WTC11 (cell line): ENCODE measurements at regions not wholly inside any gene's neighbourhood (a gene's known extent, or its start where the extent isn't known, plus 50 kb on each side); places are given as distances from the start of the nearest gene placed in this dataset.

ENCODE experiments used
- ATAC-seq: fragments of 200-7000 bp; cut with Tn5 transposase; 2 replicates; pipeline ENCODE4 v1.10.0; 2021; ENCODE audit warnings: mild to moderate bottlenecking, moderate library complexity
- CTCF ChIA-PET: fragments of 300-600 bp; sonication (Branson Sonifier 250); formaldehyde crosslinking; loops from one replicate; lab custom pipeline; 2021; ENCODE audit warnings: antibody characterized with exemption; lab: Charles Lee
- POLR2A ChIA-PET: fragments of 350-600 bp; sonication (Branson Sonifier 250); formaldehyde crosslinking; loops from one replicate; lab custom pipeline; 2021; ENCODE audit warnings: antibody characterized with exemption; lab: Charles Lee
- DNase-seq: peaks from one replicate; pipeline ENCODE4 v3.0.0; 2021; ENCODE audit warnings: low spot score
- H3K27ac Mint-ChIP-seq: 2 replicates; pipeline ENCODE4 v1.8.0; 2021; ENCODE audit warnings: mixed read lengths
- H3K27me3 Mint-ChIP-seq: 2 replicates; pipeline ENCODE4 v1.8.0; 2021; ENCODE audit warnings: low read depth, mild to moderate bottlenecking, moderate library complexity, mixed read lengths
- H3K36me3 Mint-ChIP-seq: 2 replicates; pipeline ENCODE4 v1.8.0; 2021; ENCODE audit warnings: mixed read lengths
- H3K4me1 Mint-ChIP-seq: 2 replicates; pipeline ENCODE4 v1.8.0; 2022; ENCODE audit warnings: mixed read lengths
- H3K4me3 Mint-ChIP-seq: 2 replicates; pipeline ENCODE4 v1.8.0; 2021; ENCODE audit warnings: mild to moderate bottlenecking, moderate library complexity, mixed read lengths
- H3K9me3 Mint-ChIP-seq: 2 replicates; pipeline ENCODE4 v1.8.0; 2021; ENCODE audit warnings: mixed read lengths
- ATF1 ChIP-seq: sonication (generic); formaldehyde crosslinking; IDR thresholded peaks from 2 replicates; pipeline ENCODE4 v1.8.1; 2023; ENCODE audit warnings: mild to moderate bottlenecking, moderate library complexity, missing genetic modification reagents
- ETV6 ChIP-seq: sonication (generic); formaldehyde crosslinking; IDR thresholded peaks from 2 replicates; pipeline ENCODE4 v1.8.1; 2022; ENCODE audit warnings: mild to moderate bottlenecking, missing genetic modification reagents
- FOXP1 ChIP-seq: sonication (generic); formaldehyde crosslinking; IDR thresholded peaks from 2 replicates; pipeline ENCODE4 v1.8.0; 2022; ENCODE audit warnings: missing genetic modification reagents, mild to moderate bottlenecking, moderate library complexity, borderline replicate concordance
- GABPB1 ChIP-seq: sonication (generic); formaldehyde crosslinking; IDR thresholded peaks from 2 replicates; pipeline ENCODE4 v1.8.1; 2023; ENCODE audit warnings: mild to moderate bottlenecking, missing genetic modification reagents
- MYBL2 ChIP-seq: sonication (generic); formaldehyde crosslinking; IDR thresholded peaks from 2 replicates; pipeline ENCODE4 v1.8.1; 2023; ENCODE audit warnings: mild to moderate bottlenecking, moderate library complexity, missing genetic modification reagents
- NFYB ChIP-seq: sonication (generic); formaldehyde crosslinking; conservative IDR thresholded peaks from 2 replicates; pipeline ENCODE4 v1.8.0; 2022; ENCODE audit warnings: low read depth, missing genetic modification reagents
- NR1H2 ChIP-seq: sonication (generic); formaldehyde crosslinking; IDR thresholded peaks from 2 replicates; pipeline ENCODE4 v1.9.0; 2021; ENCODE audit warnings: mild to moderate bottlenecking, moderate library complexity, missing genetic modification reagents
- NR3C1 ChIP-seq: sonication (generic); formaldehyde crosslinking; conservative IDR thresholded peaks from 2 replicates; pipeline ENCODE4 v1.8.1; 2023; ENCODE audit warnings: low read depth, mild to moderate bottlenecking, missing genetic modification reagents
- OVOL2 ChIP-seq: fragments of 250-450 bp; sonication (Bioruptor Pico); IDR thresholded peaks from 2 replicates; pipeline ENCODE4 v1.9.0; 2021; ENCODE audit warnings: mild to moderate bottlenecking, borderline replicate concordance
- TCF7 ChIP-seq: sonication (generic); formaldehyde crosslinking; IDR thresholded peaks from 2 replicates; pipeline ENCODE4 v1.8.0; 2022; ENCODE audit warnings: mild to moderate bottlenecking, low read depth, missing genetic modification reagents, moderate library complexity
- ZNF232 ChIP-seq: sonication (generic); formaldehyde crosslinking; IDR thresholded peaks from 2 replicates; pipeline ENCODE4 v1.8.0; 2022; ENCODE audit warnings: mild to moderate bottlenecking, missing genetic modification reagents
- ZNF396 ChIP-seq: fragments of 250-450 bp; sonication (Bioruptor Pico); IDR thresholded peaks from 2 replicates; pipeline ENCODE4 v1.8.0; 2021; ENCODE audit warnings: mild to moderate bottlenecking, moderate library complexity, borderline replicate concordance
- TF ChIP-seq, protein P1 (sequence below): sonication (generic); formaldehyde crosslinking; IDR thresholded peaks from 2 replicates; pipeline ENCODE4 v1.8.1; 2023; ENCODE audit warnings: mild to moderate bottlenecking, missing genetic modification reagents, moderate library complexity
- TF ChIP-seq, protein P2 (sequence below): fragments of 250-450 bp; sonication (Bioruptor Pico); IDR thresholded peaks from 2 replicates; pipeline ENCODE4 v1.9.0; 2021; ENCODE audit warnings: mild to moderate bottlenecking, borderline replicate concordance
- TF ChIP-seq, protein P3 (sequence below): sonication (generic); formaldehyde crosslinking; IDR thresholded peaks from 2 replicates; pipeline ENCODE4 v1.8.1; 2023; ENCODE audit warnings: mild to moderate bottlenecking, missing genetic modification reagents
- TF ChIP-seq, protein P4 (sequence below): sonication (generic); formaldehyde crosslinking; IDR thresholded peaks from 2 replicates; pipeline ENCODE4 v1.8.0; 2022; ENCODE audit warnings: mild to moderate bottlenecking, missing genetic modification reagents
- TF ChIP-seq, protein P5 (sequence below): sonication (generic); formaldehyde crosslinking; IDR thresholded peaks from 2 replicates; pipeline ENCODE4 v1.8.1; 2022; ENCODE audit warnings: mild to moderate bottlenecking, missing genetic modification reagents, moderate library complexity, borderline replicate concordance
- TF ChIP-seq, protein P6 (sequence below): sonication (generic); formaldehyde crosslinking; IDR thresholded peaks from 2 replicates; pipeline ENCODE4 v1.8.1; 2023; ENCODE audit warnings: mild to moderate bottlenecking, missing genetic modification reagents, borderline replicate concordance
- TF ChIP-seq, protein P7 (sequence below): fragments of 250-450 bp; sonication (Bioruptor Pico); IDR thresholded peaks from 2 replicates; pipeline ENCODE4 v1.9.0; 2021; ENCODE audit warnings: moderate library complexity, mild to moderate bottlenecking, inconsistent platforms, borderline replicate concordance
- TF ChIP-seq, protein P8 (sequence below): fragments of 250-450 bp; sonication (Bioruptor Pico); IDR thresholded peaks from 2 replicates; pipeline ENCODE4 v1.8.0; 2021; ENCODE audit warnings: mild to moderate bottlenecking

DNA sequence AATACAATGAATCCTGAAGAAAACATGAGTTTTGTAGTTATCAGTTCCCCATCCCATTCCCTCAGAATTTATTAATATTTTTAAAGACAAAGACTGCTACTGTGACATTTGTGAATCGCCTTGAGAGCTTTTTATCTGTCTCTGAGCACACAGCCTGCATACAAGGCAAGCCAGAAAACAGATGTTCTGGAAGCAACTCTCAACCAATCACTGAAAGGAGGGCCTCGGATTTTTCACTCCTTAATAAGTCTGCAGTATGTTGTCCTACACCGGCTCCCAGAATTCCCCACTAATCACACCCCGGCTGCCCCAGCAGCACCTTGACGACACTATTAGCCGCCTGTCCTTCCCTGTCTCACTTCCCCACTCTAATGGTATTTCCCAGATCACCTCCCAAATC lies 138.5 kb downstream of the ZNF621 start:
- H3K27ac Mint-ChIP-seq = no peak overlapping the region
- CTCF ChIA-PET = no interaction called here
- peaks cover 7% of the 10 kb centered on the region for H3K9me3 Mint-ChIP-seq
- DNase-seq (no peak), ATAC-seq (no peak)
- H3K36me3 Mint-ChIP-seq = no peaks in the 10 kb centered on the region
- 0 out of 2 replicates have a peak, but pooled peaks cover 2% of the 10 kb centered on the region for H3K4me1 Mint-ChIP-seq
- TF ChIP-seq, protein P1, sequence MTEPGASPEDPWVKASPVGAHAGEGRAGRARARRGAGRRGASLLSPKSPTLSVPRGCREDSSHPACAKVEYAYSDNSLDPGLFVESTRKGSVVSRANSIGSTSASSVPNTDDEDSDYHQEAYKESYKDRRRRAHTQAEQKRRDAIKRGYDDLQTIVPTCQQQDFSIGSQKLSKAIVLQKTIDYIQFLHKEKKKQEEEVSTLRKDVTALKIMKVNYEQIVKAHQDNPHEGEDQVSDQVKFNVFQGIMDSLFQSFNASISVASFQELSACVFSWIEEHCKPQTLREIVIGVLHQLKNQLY (CRISPR knock-in tag) = no peak
- TF ChIP-seq ATF1 (CRISPR knock-in tag) (no peak), OVOL2 (no peak), ZNF232 (no peak), FOXP1 (CRISPR knock-in tag) (no peak), TCF7 (CRISPR knock-in tag) (no peak), NFYB (CRISPR knock-in tag) (no peak), MYBL2 (CRISPR knock-in tag) (no peak), NR1H2 (no peak), GABPB1 (no peak), ETV6 (CRISPR knock-in tag) (no peak), NR3C1 (CRISPR knock-in tag) (no peak), ZNF396 (CRISPR knock-in tag) (no peak)
- TF ChIP-seq, protein P2, sequence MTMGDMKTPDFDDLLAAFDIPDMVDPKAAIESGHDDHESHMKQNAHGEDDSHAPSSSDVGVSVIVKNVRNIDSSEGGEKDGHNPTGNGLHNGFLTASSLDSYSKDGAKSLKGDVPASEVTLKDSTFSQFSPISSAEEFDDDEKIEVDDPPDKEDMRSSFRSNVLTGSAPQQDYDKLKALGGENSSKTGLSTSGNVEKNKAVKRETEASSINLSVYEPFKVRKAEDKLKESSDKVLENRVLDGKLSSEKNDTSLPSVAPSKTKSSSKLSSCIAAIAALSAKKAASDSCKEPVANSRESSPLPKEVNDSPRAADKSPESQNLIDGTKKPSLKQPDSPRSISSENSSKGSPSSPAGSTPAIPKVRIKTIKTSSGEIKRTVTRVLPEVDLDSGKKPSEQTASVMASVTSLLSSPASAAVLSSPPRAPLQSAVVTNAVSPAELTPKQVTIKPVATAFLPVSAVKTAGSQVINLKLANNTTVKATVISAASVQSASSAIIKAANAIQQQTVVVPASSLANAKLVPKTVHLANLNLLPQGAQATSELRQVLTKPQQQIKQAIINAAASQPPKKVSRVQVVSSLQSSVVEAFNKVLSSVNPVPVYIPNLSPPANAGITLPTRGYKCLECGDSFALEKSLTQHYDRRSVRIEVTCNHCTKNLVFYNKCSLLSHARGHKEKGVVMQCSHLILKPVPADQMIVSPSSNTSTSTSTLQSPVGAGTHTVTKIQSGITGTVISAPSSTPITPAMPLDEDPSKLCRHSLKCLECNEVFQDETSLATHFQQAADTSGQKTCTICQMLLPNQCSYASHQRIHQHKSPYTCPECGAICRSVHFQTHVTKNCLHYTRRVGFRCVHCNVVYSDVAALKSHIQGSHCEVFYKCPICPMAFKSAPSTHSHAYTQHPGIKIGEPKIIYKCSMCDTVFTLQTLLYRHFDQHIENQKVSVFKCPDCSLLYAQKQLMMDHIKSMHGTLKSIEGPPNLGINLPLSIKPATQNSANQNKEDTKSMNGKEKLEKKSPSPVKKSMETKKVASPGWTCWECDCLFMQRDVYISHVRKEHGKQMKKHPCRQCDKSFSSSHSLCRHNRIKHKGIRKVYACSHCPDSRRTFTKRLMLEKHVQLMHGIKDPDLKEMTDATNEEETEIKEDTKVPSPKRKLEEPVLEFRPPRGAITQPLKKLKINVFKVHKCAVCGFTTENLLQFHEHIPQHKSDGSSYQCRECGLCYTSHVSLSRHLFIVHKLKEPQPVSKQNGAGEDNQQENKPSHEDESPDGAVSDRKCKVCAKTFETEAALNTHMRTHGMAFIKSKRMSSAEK (CRISPR knock-in tag) = no peak
- TF ChIP-seq, protein P3, sequence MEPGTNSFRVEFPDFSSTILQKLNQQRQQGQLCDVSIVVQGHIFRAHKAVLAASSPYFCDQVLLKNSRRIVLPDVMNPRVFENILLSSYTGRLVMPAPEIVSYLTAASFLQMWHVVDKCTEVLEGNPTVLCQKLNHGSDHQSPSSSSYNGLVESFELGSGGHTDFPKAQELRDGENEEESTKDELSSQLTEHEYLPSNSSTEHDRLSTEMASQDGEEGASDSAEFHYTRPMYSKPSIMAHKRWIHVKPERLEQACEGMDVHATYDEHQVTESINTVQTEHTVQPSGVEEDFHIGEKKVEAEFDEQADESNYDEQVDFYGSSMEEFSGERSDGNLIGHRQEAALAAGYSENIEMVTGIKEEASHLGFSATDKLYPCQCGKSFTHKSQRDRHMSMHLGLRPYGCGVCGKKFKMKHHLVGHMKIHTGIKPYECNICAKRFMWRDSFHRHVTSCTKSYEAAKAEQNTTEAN (CRISPR knock-in tag) = no peak
- TF ChIP-seq, protein P4, sequence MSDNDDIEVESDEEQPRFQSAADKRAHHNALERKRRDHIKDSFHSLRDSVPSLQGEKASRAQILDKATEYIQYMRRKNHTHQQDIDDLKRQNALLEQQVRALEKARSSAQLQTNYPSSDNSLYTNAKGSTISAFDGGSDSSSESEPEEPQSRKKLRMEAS = no peak
- TF ChIP-seq, protein P5, sequence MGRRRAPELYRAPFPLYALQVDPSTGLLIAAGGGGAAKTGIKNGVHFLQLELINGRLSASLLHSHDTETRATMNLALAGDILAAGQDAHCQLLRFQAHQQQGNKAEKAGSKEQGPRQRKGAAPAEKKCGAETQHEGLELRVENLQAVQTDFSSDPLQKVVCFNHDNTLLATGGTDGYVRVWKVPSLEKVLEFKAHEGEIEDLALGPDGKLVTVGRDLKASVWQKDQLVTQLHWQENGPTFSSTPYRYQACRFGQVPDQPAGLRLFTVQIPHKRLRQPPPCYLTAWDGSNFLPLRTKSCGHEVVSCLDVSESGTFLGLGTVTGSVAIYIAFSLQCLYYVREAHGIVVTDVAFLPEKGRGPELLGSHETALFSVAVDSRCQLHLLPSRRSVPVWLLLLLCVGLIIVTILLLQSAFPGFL (CRISPR knock-in tag) = no peak
- TF ChIP-seq, protein P6, sequence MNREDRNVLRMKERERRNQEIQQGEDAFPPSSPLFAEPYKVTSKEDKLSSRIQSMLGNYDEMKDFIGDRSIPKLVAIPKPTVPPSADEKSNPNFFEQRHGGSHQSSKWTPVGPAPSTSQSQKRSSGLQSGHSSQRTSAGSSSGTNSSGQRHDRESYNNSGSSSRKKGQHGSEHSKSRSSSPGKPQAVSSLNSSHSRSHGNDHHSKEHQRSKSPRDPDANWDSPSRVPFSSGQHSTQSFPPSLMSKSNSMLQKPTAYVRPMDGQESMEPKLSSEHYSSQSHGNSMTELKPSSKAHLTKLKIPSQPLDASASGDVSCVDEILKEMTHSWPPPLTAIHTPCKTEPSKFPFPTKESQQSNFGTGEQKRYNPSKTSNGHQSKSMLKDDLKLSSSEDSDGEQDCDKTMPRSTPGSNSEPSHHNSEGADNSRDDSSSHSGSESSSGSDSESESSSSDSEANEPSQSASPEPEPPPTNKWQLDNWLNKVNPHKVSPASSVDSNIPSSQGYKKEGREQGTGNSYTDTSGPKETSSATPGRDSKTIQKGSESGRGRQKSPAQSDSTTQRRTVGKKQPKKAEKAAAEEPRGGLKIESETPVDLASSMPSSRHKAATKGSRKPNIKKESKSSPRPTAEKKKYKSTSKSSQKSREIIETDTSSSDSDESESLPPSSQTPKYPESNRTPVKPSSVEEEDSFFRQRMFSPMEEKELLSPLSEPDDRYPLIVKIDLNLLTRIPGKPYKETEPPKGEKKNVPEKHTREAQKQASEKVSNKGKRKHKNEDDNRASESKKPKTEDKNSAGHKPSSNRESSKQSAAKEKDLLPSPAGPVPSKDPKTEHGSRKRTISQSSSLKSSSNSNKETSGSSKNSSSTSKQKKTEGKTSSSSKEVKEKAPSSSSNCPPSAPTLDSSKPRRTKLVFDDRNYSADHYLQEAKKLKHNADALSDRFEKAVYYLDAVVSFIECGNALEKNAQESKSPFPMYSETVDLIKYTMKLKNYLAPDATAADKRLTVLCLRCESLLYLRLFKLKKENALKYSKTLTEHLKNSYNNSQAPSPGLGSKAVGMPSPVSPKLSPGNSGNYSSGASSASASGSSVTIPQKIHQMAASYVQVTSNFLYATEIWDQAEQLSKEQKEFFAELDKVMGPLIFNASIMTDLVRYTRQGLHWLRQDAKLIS = no peak
- TF ChIP-seq, protein P7, sequence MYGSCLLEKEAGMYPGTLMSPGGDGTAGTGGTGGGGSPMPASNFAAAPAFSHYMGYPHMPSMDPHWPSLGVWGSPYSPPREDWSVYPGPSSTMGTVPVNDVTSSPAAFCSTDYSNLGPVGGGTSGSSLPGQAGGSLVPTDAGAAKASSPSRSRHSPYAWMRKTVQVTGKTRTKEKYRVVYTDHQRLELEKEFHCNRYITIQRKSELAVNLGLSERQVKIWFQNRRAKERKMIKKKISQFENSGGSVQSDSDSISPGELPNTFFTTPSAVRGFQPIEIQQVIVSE = no peak
- TF ChIP-seq, protein P8, sequence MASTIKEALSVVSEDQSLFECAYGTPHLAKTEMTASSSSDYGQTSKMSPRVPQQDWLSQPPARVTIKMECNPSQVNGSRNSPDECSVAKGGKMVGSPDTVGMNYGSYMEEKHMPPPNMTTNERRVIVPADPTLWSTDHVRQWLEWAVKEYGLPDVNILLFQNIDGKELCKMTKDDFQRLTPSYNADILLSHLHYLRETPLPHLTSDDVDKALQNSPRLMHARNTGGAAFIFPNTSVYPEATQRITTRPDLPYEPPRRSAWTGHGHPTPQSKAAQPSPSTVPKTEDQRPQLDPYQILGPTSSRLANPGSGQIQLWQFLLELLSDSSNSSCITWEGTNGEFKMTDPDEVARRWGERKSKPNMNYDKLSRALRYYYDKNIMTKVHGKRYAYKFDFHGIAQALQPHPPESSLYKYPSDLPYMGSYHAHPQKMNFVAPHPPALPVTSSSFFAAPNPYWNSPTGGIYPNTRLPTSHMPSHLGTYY (CRISPR knock-in tag) = no peak
- no peak overlapping the region for H3K4me3 Mint-ChIP-seq
- POLR2A ChIA-PET = no interaction called here
- H3K27me3 Mint-ChIP-seq = no peaks in the 10 kb centered on the region; the same call in 1 of the 2 replicates
